Nephron progenitor cell (in vitro differentiated cells): ENCODE measurements at regions not wholly inside any gene's neighbourhood (a gene's known extent, or its start where the extent isn't known, plus 50 kb on each side); places are given as distances from the start of the nearest gene placed in this dataset.

ENCODE experiments used
- DNase-seq: peaks from one replicate; pipeline ENCODE4 v3.0.0; 2021
- H3K27ac Mint-ChIP-seq: 2 replicates; pipeline ENCODE4 v1.8.0; 2021; ENCODE audit warnings: mild to moderate bottlenecking, moderate library complexity, mixed read lengths
- H3K27me3 Mint-ChIP-seq: 2 replicates; pipeline ENCODE4 v1.8.0; 2021; ENCODE audit warnings: mild to moderate bottlenecking, low read depth, mixed read lengths; ENCODE audit not compliant: poor library complexity
- H3K36me3 Mint-ChIP-seq: 2 replicates; pipeline ENCODE4 v1.8.0; 2021; ENCODE audit warnings: low read depth, mixed read lengths
- H3K4me1 Mint-ChIP-seq: 2 replicates; pipeline ENCODE4 v1.8.0; 2021; ENCODE audit warnings: mixed read lengths
- H3K4me3 Mint-ChIP-seq: 2 replicates; pipeline ENCODE4 v1.8.0; 2021; ENCODE audit warnings: mild to moderate bottlenecking, moderate library complexity, mixed read lengths
- H3K9me3 Mint-ChIP-seq: 2 replicates; pipeline ENCODE4 v1.8.0; 2021; ENCODE audit warnings: mild to moderate bottlenecking, moderate library complexity, mixed read lengths
- CTCF ChIP-seq: fragments of 200-600 bp; sonication (generic); IDR thresholded peaks from 2 replicates; pipeline ENCODE4 v1.5.0; 2021; ENCODE audit warnings: antibody characterized with exemption

GRCh38 chr2:145206496-145207281 lies 686.8 kb upstream of the ZEB2 start:
- Mint-ChIP-seq H3K27ac (no peak overlapping the region), H3K36me3 (peaks cover 8% of the 10 kb centered on the region), H3K9me3 (peaks cover 21% of the 10 kb centered on the region), H3K4me3 (no peak overlapping the region), H3K4me1 (peaks cover 11% of the 10 kb centered on the region), H3K27me3 (no peaks in the 10 kb centered on the region)
- TF ChIP-seq CTCF: no peak
- DNase-seq: no peak

GRCh38 chr2:145203891-145204290 lies 684.0 kb upstream of the ZEB2 start:
- Mint-ChIP-seq H3K4me1 (peaks cover 27% of the 10 kb centered on the region), H3K9me3 (no peaks in the 10 kb centered on the region), H3K36me3 (no peaks in the 10 kb centered on the region), H3K27ac (no peak overlapping the region), H3K27me3 (no peaks in the 10 kb centered on the region), H3K4me3 (no peak overlapping the region)
- no peak for TF ChIP-seq CTCF
- DNase-seq: peak; percentile 25

DNA sequence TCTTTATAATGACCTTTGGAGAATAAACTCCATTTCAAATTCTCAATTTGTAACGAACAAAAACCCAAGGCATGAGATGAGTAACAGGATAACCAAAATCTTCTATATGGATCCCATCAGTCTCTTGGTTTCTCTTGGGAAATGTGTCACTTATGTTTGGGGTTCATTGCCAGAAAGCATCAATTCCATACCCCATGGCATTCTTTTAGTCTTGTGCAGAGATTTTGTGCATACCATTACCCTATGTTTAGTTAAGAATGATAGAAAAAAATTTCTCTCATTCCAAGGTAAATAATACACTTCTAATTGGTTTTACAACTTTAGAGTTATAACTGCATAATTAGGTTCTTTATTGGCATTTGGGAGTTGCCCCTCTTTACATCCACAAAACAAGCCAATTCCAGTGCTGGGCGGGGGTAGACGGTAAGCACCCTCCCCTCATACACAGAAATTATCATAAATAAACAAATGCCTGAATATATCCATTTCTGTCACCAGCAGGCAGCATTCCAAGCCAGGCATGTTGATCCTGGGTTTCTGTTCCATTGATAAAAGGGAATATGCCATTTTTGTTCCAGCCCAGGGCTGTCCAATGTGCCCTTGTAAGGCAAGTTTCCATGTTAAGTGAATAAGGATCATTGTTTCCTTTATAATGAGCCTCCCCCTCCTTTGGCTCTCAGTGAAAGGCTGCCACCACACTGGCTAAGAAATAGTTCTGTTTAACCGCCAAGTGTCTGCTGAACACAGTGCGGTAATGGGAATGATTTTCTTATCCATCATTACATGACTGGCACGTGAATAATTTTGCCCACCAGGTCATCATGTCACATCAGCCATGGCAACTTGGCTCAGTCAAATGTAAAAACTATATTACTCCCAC lies 680.1 kb upstream of the ZEB2 start:
- Mint-ChIP-seq H3K9me3 (no peaks in the 10 kb centered on the region), H3K36me3 (no peaks in the 10 kb centered on the region), H3K27ac (no peak overlapping the region), H3K4me3 (no peak overlapping the region), H3K4me1 (peaks cover 62% of the 10 kb centered on the region), H3K27me3 (no peaks in the 10 kb centered on the region)
- TF ChIP-seq CTCF: no peak
- no peak for DNase-seq

DNA sequence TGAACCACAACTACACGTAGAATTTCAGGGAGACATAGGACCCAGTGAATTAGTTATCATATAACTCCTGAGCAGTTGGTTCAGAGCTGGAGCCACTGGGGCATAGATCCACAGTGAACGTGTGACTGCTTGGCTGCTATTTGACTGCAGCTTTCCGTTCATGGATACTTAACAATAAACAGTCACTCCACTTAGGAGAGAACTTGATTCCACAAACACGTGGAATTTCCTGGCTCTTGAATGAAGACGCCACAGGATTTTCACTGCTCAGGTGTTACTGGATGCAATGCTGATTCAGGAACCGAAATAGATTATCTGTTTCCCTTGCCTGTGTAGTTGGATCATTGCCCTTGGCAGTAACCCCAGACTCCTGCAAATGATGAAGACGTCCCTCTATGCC lies 679.1 kb upstream of the ZEB2 start:
- DNase-seq: peak; percentile 6
- Mint-ChIP-seq H3K27me3 (no peaks in the 10 kb centered on the region), H3K4me3 (peak overlapping the region; percentile 44), H3K36me3 (no peaks in the 10 kb centered on the region), H3K4me1 (peaks cover 68% of the 10 kb centered on the region), H3K27ac (peak overlapping the region; percentile 74), H3K9me3 (no peaks in the 10 kb centered on the region)
- TF ChIP-seq CTCF: no peak

DNA sequence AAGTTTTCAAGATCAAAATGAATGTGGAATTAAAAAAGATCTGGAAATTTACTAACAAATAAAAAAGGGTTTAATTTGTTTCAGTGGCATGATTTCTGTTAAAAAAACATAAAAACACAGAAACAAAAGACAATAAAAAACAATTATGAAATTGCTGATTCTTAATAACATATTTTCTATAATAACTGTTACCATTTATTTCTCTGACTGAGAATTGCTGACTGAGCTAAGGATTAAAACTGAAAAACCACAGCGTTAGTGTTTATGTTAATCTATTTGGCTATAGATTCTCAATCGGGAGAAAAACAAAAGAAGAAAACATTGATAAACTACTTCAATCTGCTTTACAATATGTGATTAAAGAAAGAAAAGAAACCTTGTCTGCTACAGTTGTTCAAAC lies 678.6 kb upstream of the ZEB2 start:
- H3K27me3 Mint-ChIP-seq: no peaks in the 10 kb centered on the region
- no peaks in the 10 kb centered on the region for H3K9me3 Mint-ChIP-seq
- no peak for DNase-seq
- H3K36me3 Mint-ChIP-seq: no peaks in the 10 kb centered on the region
- peaks cover 64% of the 10 kb centered on the region for H3K4me1 Mint-ChIP-seq
- peak overlapping the region; percentile 44 for H3K4me3 Mint-ChIP-seq
- no peak for TF ChIP-seq CTCF
- peak overlapping the region; percentile 74 for H3K27ac Mint-ChIP-seq
